ENCODE measurements at regions not wholly inside any gene's neighbourhood (a gene's known extent, or its start where the extent isn't known, plus 50 kb on each side); places are given as distances from the start of the nearest gene placed in this dataset.

DNA sequence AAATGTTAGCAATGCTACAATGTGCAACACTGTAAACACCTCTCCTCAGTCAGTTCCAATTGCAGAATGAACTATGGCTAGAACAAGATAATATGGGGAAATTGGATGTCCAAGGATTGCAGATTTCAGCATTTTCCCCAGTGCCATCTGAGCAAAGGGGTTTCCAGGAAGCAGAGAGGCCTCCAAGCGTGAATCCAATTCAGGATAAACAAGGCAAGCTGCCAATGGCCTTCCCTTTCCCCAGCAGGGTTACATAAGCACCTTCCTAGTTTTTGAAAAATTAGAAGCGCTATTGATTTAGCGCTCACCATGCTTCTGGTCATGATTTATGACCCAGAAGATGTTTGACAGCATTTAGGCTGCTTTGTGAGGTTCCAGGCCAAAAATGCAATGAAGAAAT lies 223.0 kb upstream of the GATB start:
- TF ChIP-seq RAD21 (IDR thresholded peaks at IDR 0.05; ENCODE audit: low read depth) (no peak), EP300 (IDR thresholded peaks at IDR 0.05; ENCODE audit: borderline replicate concordance) (no peak), CREB1 (IDR thresholded peaks at IDR 0.05; ENCODE audit: low read depth) (no peak)
- TF ChIP-seq, protein P1, sequence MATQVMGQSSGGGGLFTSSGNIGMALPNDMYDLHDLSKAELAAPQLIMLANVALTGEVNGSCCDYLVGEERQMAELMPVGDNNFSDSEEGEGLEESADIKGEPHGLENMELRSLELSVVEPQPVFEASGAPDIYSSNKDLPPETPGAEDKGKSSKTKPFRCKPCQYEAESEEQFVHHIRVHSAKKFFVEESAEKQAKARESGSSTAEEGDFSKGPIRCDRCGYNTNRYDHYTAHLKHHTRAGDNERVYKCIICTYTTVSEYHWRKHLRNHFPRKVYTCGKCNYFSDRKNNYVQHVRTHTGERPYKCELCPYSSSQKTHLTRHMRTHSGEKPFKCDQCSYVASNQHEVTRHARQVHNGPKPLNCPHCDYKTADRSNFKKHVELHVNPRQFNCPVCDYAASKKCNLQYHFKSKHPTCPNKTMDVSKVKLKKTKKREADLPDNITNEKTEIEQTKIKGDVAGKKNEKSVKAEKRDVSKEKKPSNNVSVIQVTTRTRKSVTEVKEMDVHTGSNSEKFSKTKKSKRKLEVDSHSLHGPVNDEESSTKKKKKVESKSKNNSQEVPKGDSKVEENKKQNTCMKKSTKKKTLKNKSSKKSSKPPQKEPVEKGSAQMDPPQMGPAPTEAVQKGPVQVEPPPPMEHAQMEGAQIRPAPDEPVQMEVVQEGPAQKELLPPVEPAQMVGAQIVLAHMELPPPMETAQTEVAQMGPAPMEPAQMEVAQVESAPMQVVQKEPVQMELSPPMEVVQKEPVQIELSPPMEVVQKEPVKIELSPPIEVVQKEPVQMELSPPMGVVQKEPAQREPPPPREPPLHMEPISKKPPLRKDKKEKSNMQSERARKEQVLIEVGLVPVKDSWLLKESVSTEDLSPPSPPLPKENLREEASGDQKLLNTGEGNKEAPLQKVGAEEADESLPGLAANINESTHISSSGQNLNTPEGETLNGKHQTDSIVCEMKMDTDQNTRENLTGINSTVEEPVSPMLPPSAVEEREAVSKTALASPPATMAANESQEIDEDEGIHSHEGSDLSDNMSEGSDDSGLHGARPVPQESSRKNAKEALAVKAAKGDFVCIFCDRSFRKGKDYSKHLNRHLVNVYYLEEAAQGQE (IDR thresholded peaks at IDR 0.05; ENCODE audit: low read depth), result no peak
